Kidney (tissue), 13 donors: ENCODE measurements at regions not wholly inside any gene's neighbourhood (a gene's known extent, or its start where the extent isn't known, plus 50 kb on each side); places are given as distances from the start of the nearest gene placed in this dataset.

Source experiments
- DNase-seq, 5 donors: peaks; one replicate each; pipeline ENCODE4 v3.0.0-alpha.2; 2013 to 2020
- FAIRE-seq: peaks from 2 replicates; lab custom pipeline; 2012; peaks lifted over from hg19 to GRCh38; lab: Jason Lieb, UNC
- H3K27ac ChIP-seq, 2 donors: one replicate each; pipeline ENCODE4 v1.7.0; 2013; ENCODE audit warnings: low read depth in 2 of 2, low read length in 2 of 2, inconsistent platforms in 1 of 2
- H3K27me3 ChIP-seq: one replicate; pipeline ENCODE4 v1.7.1; 2013; ENCODE audit warnings: low read length, inconsistent platforms; ENCODE audit not compliant: control insufficient read depth, insufficient read depth
- H3K36me3 ChIP-seq, 3 donors: one replicate each; pipeline versions ENCODE4 v1.7.0 to v1.7.1; 2013; ENCODE audit warnings: low read length in 3 of 3, control low read depth in 1 of 3, inconsistent platforms in 1 of 3; ENCODE audit not compliant: insufficient read depth in 3 of 3, control insufficient read depth in 2 of 3
- H3K4me1 ChIP-seq, 3 donors: one replicate each; pipeline versions ENCODE4 v1.7.0 to v1.7.1; 2013; ENCODE audit warnings: low read length in 3 of 3, inconsistent platforms in 1 of 3, low read depth in 1 of 3; ENCODE audit not compliant: control insufficient read depth in 2 of 3, insufficient read depth in 2 of 3
- H3K4me3 ChIP-seq, 3 donors: one replicate each; pipeline versions ENCODE4 v1.7.0 to v1.8.1; 2013; ENCODE audit warnings: low read length in 3 of 3, control low read depth in 1 of 3, inconsistent platforms in 1 of 3
- H3K9ac ChIP-seq, 3 donors: one replicate each; pipeline versions ENCODE4 v1.7.0 to v1.7.1; 2013; ENCODE audit warnings: low read length in 3 of 3, control low read depth in 1 of 3, inconsistent platforms in 1 of 3
- H3K9me3 ChIP-seq, 3 donors: one replicate each; pipeline versions ENCODE4 v1.7.0 to v1.7.1; 2013; ENCODE audit warnings: low read length in 3 of 3, control low read depth in 1 of 3, inconsistent platforms in 1 of 3; ENCODE audit not compliant: control insufficient read depth in 2 of 3, insufficient read depth in 1 of 3
- CTCF ChIP-seq: IDR thresholded peaks from 3 replicates; pipeline ENCODE4 v1.5.1; 2012; ENCODE audit warnings: mild to moderate bottlenecking, moderate library complexity, borderline replicate concordance; ENCODE audit not compliant: insufficient read depth; ENCODE audit errors: extremely low read depth
- intact Hi-C: fragments of 100-400 bp; cut with DNase I; formaldehyde crosslinking; loops from one replicate; pipeline ENCODE4 v1.11.1; 2022
- donor health status: control.
- donor health status: control.
- donor health status: control.
- donor health status: control.
- donor health status: control.
- donor health status: DM: yes; HTN: yes; CAD: no.
- donor health status: Normal renal cell carcinoma (clear cell type).

GRCh38 chr4:17206829-17207801 is 304.8 kb downstream of the QDPR start:
- DNase-seq (no peak), FAIRE-seq (no peak)
- Histone ChIP-seq H3K9me3 (no peaks in the 10 kb centered on the region), H3K36me3 (no peaks in the 10 kb centered on the region), H3K27ac (no peak overlapping the region), H3K9ac (no peak overlapping the region), H3K4me3 (no peak overlapping the region), H3K27me3 (no peaks in the 10 kb centered on the region), H3K4me1 (no peaks in the 10 kb centered on the region)
- TF ChIP-seq CTCF, result no peak
- intact Hi-C loops, result no loop called here

- DNase-seq (no peak), FAIRE-seq (no peak)
- H3K4me1 ChIP-seq, result no peaks in the 10 kb centered on the region
- intact Hi-C loops, result no loop called here
- no peaks in the 10 kb centered on the region for H3K9me3 ChIP-seq
- H3K36me3 ChIP-seq, result no peaks in the 10 kb centered on the region
- no peak for TF ChIP-seq CTCF
- H3K27me3 ChIP-seq, result no peaks in the 10 kb centered on the region
- H3K9ac ChIP-seq, result no peak overlapping the region
- no peak overlapping the region for H3K27ac ChIP-seq
- H3K4me3 ChIP-seq, result no peak overlapping the region
Measured at GRCh38 chr4:17204908-17205307, 306.5 kb upstream of the LDB2 start.

GRCh38 chr4:17203797-17204196 is 305.4 kb upstream of the LDB2 start:
- H3K4me3 ChIP-seq, result no peak overlapping the region
- FAIRE-seq, result no peak
- TF ChIP-seq CTCF, result no peak
- intact Hi-C loops, result no loop called here
- no peaks in the 10 kb centered on the region for H3K9me3 ChIP-seq
- H3K36me3 ChIP-seq, result no peaks in the 10 kb centered on the region
- no peaks in the 10 kb centered on the region for H3K27me3 ChIP-seq
- no peak overlapping the region for H3K9ac ChIP-seq
- no peak overlapping the region for H3K27ac ChIP-seq
- no peaks in the 10 kb centered on the region for H3K4me1 ChIP-seq
- DNase-seq, result no peak
